Smooth muscle cell (in vitro differentiated cells): ENCODE measurements at regions not wholly inside any gene's neighbourhood (a gene's known extent, or its start where the extent isn't known, plus 50 kb on each side); places are given as distances from the start of the nearest gene placed in this dataset.

Experiments used
- DNase-seq: peaks from one replicate; lab custom pipeline; 2025; ENCODE audit not compliant: unreplicated experiment; lab: John Stamatoyannopoulos, UW
- H2AFZ ChIP-seq: fragments of 200-600 bp; sonication (generic); 2 replicates; pipeline ENCODE4 v1.6.0; 2016; ENCODE audit warnings: antibody characterized with exemption, low read depth, mild to moderate bottlenecking
- H3F3A ChIP-seq: fragments of 200-600 bp; sonication (generic); 2 replicates; pipeline ENCODE4 v1.6.0; 2017; ENCODE audit warnings: antibody characterized with exemption, low read depth
- H3K27ac ChIP-seq: fragments of 200-600 bp; sonication (generic); 2 replicates; pipeline ENCODE4 v1.5.1; 2016; ENCODE audit warnings: low read depth, mild to moderate bottlenecking
- H3K27me3 ChIP-seq: fragments of 200-600 bp; sonication (generic); 2 replicates; pipeline ENCODE4 v1.6.1; 2016; ENCODE audit warnings: low read depth, mild to moderate bottlenecking
- H3K36me3 ChIP-seq: fragments of 200-600 bp; sonication (generic); 2 replicates; pipeline ENCODE4 v1.5.1; 2016; ENCODE audit warnings: low read depth
- H3K4me1 ChIP-seq: fragments of 200-600 bp; sonication (generic); 2 replicates; pipeline ENCODE4 v1.5.1; 2016; ENCODE audit warnings: low read depth
- H3K4me2 ChIP-seq: fragments of 200-600 bp; sonication (generic); 2 replicates; pipeline ENCODE4 v1.6.0; 2016; ENCODE audit warnings: mild to moderate bottlenecking
- H3K4me3 ChIP-seq: fragments of 200-600 bp; sonication (generic); 2 replicates; pipeline ENCODE4 v1.5.1; 2016; ENCODE audit warnings: mild to moderate bottlenecking
- H3K79me2 ChIP-seq: fragments of 200-600 bp; sonication (generic); 2 replicates; pipeline ENCODE4 v1.6.0; 2016; ENCODE audit warnings: low read depth, mild to moderate bottlenecking
- H3K9ac ChIP-seq: fragments of 200-600 bp; sonication (generic); 2 replicates; pipeline ENCODE4 v1.6.0; 2016; ENCODE audit warnings: low read depth
- H3K9me3 ChIP-seq: fragments of 200-600 bp; sonication (generic); replicated peaks from 2 replicates; pipeline ENCODE4 v1.5.1; 2016; ENCODE audit warnings: low read depth
- H4K20me1 ChIP-seq: fragments of 200-600 bp; sonication (generic); 2 replicates; pipeline ENCODE4 v1.6.0; 2016; ENCODE audit warnings: low read depth
- CTCF ChIP-seq: fragments of 200-600 bp; sonication (generic); IDR thresholded peaks from 2 replicates; pipeline ENCODE4 v1.5.1; 2017; ENCODE audit warnings: borderline replicate concordance, mild to moderate bottlenecking, antibody characterized with exemption; ENCODE audit not compliant: insufficient read depth, poor library complexity, severe bottlenecking
- WGBS: methylation state at CpG from one replicate; pipeline ENCODE4 v1.1.7; 2016; ENCODE audit warnings: low lambda C conversion rate; 5-methylcytosine and 5-hydroxymethylcytosine counted together

GRCh38 chr20:63064310-63064709 lies 57.5 kb upstream of the BHLHE23 start:
- Histone ChIP-seq H3K4me2 (no peak overlapping the region), H3K9me3 (no peaks in the 10 kb centered on the region), H3K27ac (no peak overlapping the region), H3K9ac (no peak overlapping the region), H3K27me3 (no peaks in the 10 kb centered on the region), H3F3A (no peaks in the 10 kb centered on the region), H4K20me1 (no peaks in the 10 kb centered on the region), H2AFZ (no peak overlapping the region), H3K79me2 (no peaks in the 10 kb centered on the region), H3K36me3 (no peaks in the 10 kb centered on the region), H3K4me1 (no peaks in the 10 kb centered on the region), H3K4me3 (no peak overlapping the region)
- 90% methylated on average over 18 of the region's 18 CpGs for WGBS
- DNase-seq: no peak
- no peak for TF ChIP-seq CTCF

- DNase-seq: no peak
- Histone ChIP-seq H3K79me2 (no peaks in the 10 kb centered on the region), H3K4me3 (no peak overlapping the region), H3K27me3 (peaks cover 4% of the 10 kb centered on the region), H3K4me2 (no peak overlapping the region), H3K36me3 (no peaks in the 10 kb centered on the region), H3F3A (no peaks in the 10 kb centered on the region), H2AFZ (no peak overlapping the region), H3K27ac (no peak overlapping the region), H3K9ac (no peak overlapping the region), H3K9me3 (no peaks in the 10 kb centered on the region), H4K20me1 (no peaks in the 10 kb centered on the region), H3K4me1 (no peaks in the 10 kb centered on the region)
- 90% methylated on average over 23 of the region's 23 CpGs for WGBS
- no peak for TF ChIP-seq CTCF
These were observed 55.7 kb upstream of the BHLHE23 start for GRCh38 chr20:63062188-63063140.

- peaks cover 4% of the 10 kb centered on the region for H3K27me3 ChIP-seq
- H3K79me2 ChIP-seq: no peaks in the 10 kb centered on the region
- no peak overlapping the region for H3K4me3 ChIP-seq
- H3K4me1 ChIP-seq: no peaks in the 10 kb centered on the region
- no peak overlapping the region for H2AFZ ChIP-seq
- no peaks in the 10 kb centered on the region for H3K9me3 ChIP-seq
- H3K27ac ChIP-seq: no peak overlapping the region
- DNase-seq: no peak
- no peaks in the 10 kb centered on the region for H3F3A ChIP-seq
- no peak for TF ChIP-seq CTCF
- 93% methylated on average over 14 of the region's 14 CpGs for WGBS
- H3K36me3 ChIP-seq: no peaks in the 10 kb centered on the region
- no peaks in the 10 kb centered on the region for H4K20me1 ChIP-seq
- H3K9ac ChIP-seq: no peak overlapping the region
- H3K4me2 ChIP-seq: no peak overlapping the region
These were observed 55.0 kb upstream of the BHLHE23 start for GRCh38 chr20:63061771-63062100.
